Left cardiac atrium (tissue), 4 donors: ENCODE measurements at regions not wholly inside any gene's neighbourhood (a gene's known extent, or its start where the extent isn't known, plus 50 kb on each side); places are given as distances from the start of the nearest gene placed in this dataset.
A peak's percentile ranks its signal among the peaks of the same experiment; 100 is the strongest.

ENCODE experiments used
- ATAC-seq, 2 donors: fragments of 200-7000 bp; cut with Tn5 transposase; one replicate each; pipeline ENCODE4 v1.9.1; 2020; ENCODE audit warnings: mild to moderate bottlenecking in 2 of 2, moderate library complexity in 2 of 2
- DNase-seq: peaks from one replicate; pipeline ENCODE4 v3.0.0-alpha.2; 2020
- intact Hi-C, 2 donors: fragments of 100-400 bp; cut with DNase I; formaldehyde crosslinking; loops; one replicate each; pipeline versions ENCODE4 v1.14.1 to v1.15.1; 2022 to 2023
- donor health status: DM: no; HTN: yes; CAD: no.
- donor health status: DM: no; HTN: yes; CAD: no; lungs with severe emphysema.
- donor health status: DM: yes; HTN: yes; CAD: no.
- donor health status: Dilated cardiomyopathy.

DNA sequence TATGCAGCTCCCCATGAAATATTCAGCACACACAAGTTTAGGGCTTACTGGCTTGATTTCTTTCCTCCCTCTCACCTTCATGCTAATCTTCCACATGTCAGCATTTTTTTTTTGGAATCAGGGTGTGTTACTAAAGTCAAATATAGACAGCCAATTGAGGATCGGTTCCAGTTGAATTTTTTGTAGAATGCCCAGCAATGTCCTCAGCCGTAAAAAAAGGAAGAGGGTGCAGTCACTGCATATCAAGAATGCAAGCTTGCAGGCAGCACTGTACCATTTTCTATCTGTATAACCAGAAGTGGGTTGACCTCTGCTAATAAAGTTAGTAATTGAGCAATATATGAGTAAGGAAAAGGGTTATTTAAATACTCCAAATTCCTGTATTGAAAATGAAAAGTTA is 51.4 kb upstream of the CHMP2B start:
- ATAC-seq: no peak
- no peak for DNase-seq
- intact Hi-C loops: no loop called here

DNA sequence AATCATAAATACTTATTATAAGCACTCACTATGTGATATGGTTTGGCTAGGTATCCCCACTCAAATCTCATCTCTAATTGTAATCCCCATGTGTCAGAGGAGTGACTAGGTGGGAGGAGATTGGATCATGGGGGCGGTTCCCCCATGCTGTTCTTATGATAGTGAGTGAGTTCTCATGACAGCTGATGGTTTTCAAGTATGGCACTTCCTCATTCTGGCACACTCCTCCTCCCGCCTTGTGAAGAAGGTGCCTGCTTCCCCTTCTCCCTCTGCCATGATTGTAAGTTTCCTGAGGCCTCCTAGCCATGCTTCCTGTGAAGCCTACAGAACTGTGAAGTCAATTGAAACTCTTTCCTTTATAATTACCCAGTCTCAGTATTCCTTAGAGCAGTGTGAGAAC is 53.3 kb upstream of the CHMP2B start:
- DNase-seq: no peak
- ATAC-seq: no peak
- intact Hi-C loops: no loop called here

DNA sequence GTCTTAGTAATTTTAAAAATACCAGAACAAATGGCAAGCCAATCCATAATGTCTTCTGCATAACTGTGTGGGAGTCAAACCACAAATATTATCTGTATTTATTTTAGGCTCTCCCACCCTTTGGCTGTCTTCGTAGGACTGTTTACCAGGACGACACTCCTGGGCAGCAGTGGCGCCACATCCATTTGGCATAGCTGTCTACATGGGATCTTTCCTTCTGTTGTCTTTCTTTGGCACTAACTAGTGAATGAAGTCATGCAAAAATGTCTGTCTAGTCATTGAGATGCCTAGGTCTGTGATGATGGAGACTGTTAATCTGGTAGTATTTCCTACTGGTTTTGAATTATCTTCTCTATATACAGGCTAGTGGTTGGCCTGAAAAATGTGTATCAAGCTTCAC is 54.0 kb upstream of the CHMP2B start:
- intact Hi-C loops: no loop called here
- ATAC-seq: no peak
- DNase-seq: no peak

DNA sequence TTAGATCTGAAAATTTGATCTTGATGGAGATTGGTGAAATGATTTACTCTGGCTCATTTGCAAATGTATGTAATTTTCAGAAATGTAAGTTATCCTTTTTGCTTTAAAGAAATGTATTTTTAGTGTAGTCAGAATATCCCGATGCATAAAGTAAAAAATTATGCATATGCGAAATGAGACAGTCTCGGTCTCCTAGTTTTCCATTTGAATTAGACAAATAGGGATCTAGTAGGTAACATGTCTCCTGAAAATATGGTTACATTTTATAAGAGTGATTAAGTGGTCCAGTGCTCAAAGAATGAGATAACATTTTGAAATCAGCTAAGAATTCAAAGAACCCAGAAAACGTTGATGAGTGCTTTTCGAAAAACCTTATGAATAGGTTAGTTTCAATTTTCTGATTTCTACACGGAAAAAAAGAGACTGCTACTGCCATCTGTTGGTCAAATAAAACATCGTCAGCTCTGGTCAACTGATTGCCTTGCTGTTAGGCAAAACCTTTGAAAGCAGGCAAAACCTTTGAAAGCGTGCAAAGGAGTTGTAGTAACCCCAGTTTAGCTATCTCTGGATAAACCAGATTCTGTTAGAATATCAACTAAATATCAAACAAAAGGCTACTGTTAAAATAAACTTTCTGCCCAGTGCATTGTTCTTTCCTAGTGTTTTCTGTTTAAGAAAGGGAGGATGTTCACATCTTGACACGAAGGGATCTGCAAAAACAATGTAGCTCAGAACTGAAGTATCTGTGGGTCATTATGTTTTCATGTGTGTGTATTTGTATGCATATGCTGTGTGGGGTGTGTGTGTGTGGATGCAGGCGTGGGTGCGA is 59.3 kb upstream of the CHMP2B start:
- ATAC-seq (peak; percentile 17 to 27), DNase-seq (no peak)
- intact Hi-C loops: loop anchor here in 1 of 2 donors (5.0 kb wide), 1 partner anchor 391 kb away; no protein-coding TSS in a partner anchor

DNA sequence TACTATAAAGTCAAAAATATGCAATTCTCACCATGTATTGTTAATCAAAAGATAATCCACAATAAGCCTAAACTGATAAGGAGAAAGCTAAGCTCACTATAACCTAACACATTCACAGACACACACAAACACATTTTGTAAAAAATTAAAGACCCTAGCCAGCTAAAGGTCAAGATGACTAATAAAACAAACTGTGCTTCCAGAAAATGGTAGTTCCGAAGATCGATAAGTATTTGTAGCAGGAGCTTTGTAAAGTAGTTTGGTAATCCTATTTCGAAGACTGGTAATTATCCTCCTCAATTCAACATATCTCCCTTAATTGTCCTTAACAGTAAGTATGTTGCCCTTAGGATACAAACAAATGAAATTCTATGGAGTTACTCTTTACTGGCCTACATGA is 62.9 kb upstream of the CHMP2B start:
- ATAC-seq (no peak), DNase-seq (no peak)
- intact Hi-C loops: no loop called here

DNA sequence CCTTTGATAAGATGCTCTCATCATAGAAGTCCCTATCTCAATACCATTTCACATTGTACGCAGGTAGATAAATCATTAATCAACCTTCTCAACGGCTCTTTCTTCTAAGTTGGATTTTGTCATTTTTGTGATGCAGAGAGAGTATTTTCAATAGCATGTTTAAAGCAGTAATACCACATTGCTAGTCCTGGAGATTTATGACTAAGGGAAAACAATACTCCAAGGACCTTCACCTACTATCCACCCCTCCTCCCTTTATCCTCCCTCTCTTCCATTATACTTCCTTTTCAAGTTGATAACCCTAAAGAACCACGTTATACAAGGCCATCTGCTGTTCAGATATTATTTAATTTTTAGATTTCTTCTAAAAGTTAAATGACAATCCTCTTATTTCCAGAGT is 65.3 kb upstream of the CHMP2B start:
- DNase-seq: no peak
- intact Hi-C loops: no loop called here
- ATAC-seq: no peak

DNA sequence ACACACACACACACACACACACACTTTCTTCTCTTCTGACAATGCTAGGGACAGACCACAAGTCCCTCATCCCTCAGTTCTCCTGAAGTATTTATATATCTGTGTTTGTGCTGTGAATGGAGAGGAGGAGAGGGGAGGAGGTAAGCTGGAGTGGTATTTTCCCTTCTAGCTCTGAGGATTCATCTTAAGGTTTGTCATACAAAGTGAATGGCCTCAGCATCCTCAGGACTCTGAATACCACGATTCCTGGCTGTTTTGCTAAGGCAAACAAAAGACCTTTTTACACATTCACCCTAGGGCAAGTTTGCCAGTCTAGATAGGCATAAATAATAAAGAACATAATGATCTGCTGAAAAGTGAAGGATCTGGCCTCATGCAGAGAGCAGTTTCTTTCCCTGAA is 65.7 kb upstream of the CHMP2B start:
- intact Hi-C loops: no loop called here
- DNase-seq (no peak), ATAC-seq (no peak)

DNA sequence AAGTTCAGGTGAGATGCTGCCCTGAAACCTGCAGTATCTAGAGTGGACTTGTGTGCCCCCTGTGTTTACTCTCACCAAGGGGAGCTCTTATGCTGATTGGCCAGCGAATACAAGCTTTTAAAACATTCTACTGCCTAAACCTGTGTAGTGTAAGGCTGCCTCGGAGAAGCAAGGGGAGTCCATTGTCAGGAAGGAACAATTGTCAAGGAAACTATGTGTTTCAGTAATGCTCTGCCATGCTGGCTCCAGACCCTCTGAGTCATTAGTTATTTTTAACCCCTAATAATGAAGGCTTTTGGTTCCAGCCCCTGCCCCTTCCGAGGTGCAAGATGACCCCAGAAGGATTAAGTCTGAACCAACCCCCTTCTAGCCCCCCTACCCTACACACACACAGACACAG is 66.1 kb upstream of the CHMP2B start:
- intact Hi-C loops: no loop called here
- ATAC-seq (no peak), DNase-seq (no peak)

DNA sequence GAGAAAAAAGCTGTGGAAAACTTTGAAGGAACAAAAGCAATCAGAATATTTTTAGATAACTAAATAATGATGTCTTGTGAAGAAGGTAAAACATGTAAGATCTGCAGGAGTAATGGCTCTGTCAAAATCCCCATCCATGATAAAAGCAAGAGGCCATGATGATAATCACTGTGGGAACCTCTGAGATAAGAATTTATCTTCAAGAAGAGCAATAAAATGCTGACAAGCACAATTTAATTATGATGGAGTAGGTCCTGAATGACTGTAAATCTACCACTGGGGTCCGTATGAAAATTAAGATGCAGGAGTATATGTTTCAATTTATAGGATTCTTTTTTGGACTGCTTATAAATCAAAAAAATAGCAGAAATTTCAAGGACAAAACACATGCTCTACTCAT is 68.3 kb upstream of the CHMP2B start:
- intact Hi-C loops: no loop called here
- ATAC-seq: no peak
- DNase-seq: no peak

DNA sequence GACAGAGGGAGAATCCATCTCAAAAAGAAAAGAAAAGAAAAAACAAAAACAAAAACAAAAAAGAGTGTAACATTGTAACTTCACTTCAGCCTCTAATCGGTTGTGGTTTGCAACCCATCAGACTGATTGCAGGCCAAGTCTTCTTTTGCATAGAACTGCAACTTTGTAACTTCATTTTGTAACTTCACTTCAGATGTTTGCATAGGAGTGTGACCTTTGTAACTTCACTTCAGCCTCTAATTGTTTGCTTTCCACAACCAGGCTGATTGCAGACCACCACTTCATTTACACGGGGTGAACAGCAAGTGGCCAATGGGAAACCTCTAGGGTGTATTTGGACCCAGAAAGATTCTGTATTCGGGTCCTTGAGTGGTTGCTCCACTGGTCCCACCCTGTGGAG is 79.1 kb upstream of the CHMP2B start:
- intact Hi-C loops: no loop called here
- DNase-seq (no peak), ATAC-seq (no peak)

DNA sequence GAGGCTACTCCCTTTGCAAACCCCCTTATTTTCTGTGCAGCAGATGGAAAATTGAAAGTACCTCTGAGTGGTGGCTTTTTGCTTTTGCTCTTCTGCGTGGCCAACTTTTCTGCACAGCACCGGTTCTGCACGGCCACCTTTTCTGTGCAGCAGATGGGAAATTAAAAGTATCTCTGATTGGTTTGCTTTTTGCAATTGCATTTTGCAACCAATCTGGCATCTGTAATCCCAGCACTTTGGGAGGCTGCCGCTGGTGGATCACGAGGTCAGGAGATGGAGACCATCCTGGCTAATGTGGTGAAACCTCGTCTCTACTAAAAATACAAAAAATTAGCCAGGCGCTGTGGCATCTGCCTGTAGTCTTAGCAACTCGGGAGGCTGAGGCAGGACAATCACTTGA is 79.5 kb upstream of the CHMP2B start:
- ATAC-seq (no peak), DNase-seq (no peak)
- intact Hi-C loops: no loop called here

DNA sequence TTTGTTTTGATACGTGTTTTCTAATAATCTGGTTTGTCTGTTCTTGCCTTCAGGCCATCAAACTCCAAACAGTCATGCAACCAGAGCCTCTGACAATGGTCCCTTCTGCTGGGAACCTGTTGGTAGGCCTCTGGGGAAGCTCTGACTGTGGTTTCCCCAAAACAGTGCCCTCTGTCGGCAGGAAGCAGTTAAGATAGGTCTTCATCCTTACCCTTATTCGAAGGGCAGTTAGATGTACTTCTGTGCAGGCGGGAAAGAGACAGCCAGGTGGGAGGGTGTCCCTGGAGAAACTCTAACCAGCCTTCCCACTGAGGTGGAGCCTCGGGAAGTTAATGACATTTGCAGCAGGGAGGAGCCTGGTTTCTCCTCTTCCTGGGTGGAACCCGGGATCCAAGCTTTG is 81.6 kb upstream of the CHMP2B start:
- no peak for ATAC-seq
- intact Hi-C loops: no loop called here

DNA sequence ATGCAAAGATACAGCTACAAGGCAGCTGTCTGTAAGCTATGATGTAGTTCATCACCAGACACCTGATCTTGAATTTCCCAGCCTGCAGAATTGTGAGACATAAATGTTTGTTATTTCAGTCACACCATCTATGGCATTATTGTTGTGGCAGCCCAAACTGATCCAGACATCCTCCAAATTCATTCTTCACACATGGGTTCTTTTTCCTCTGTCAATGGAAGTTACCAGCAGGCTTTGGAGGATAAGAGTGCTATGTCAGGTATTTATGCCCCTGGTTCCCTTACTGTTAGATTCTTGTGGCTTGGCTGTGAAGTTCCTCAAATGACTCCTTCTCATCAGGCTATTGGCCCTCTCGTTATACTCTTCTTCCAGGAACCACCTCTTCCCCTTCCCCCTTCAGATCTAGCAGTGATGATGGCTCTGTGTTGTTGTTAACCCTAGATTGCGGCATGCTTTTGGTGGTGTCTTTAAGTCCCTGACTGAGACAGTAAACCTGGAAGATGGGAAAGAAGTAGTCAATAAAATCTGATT is 91.0 kb upstream of the CHMP2B start:
- ATAC-seq (no peak), DNase-seq (no peak)
- intact Hi-C loops: no loop called here

More for the DNA sequence above, 81.6 kb upstream of the CHMP2B start:
- DNase-seq: no peak

DNA sequence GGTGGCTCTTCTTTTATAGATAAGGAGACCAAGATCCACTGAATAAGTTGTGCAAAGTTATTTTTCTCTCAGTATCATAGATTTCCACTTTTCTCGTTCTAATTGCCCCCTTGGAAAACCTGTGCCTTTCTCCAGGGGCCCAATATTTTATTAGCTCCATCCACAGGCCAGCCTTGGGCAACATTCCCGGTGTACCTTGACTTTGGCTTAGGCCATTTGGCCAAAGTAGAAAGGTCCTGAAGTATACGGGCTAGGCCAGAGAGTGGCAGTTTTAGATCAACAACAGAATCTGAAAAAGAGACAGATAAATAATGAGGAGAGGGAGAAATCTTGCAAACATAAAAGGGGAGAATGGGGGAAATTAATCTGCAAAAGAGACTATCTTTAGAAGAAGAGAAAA is 91.7 kb upstream of the CHMP2B start:
- intact Hi-C loops: no loop called here
- ATAC-seq: no peak
- no peak for DNase-seq

DNA sequence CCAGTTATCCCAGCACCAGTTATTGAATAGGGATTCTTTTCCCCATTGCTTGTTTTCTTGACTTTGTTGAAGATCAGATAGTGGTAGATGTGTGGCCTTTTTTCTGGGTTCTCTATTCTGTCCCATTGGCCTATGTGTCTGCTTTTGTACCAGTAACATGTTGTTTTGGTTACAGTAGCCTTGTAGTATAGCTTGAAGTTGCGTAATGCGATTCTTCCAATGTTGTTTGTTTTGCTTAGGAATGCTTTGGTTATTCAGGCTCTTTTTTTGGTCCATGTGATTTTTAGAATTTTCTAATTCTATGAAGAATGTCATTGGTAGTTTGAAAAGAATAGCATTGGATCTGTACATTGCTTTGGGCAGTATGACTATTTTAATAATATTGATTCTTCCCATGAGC is 94.3 kb upstream of the CHMP2B start:
- ATAC-seq (no peak), DNase-seq (no peak)
- intact Hi-C loops: no loop called here

DNA sequence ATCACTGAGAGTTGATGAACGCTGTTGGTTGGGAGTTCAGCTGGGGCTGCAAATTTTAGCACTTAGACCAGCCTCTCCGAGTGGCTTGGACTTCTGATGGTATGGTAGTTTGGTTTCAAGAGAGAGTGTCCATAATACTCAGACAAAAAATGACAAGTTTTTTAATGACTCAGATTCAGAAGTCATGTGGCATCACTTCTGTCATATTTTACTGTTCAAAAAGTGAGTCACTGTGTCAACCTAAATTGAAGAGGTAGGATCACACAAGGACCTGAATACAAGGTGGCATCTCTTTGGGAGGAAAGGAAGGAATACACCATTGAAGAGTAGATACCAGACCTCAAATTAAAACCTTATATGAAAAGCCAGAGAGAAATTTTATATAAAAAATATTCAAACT is 99.1 kb upstream of the CHMP2B start:
- intact Hi-C loops: no loop called here
- ATAC-seq (no peak), DNase-seq (no peak)

DNA sequence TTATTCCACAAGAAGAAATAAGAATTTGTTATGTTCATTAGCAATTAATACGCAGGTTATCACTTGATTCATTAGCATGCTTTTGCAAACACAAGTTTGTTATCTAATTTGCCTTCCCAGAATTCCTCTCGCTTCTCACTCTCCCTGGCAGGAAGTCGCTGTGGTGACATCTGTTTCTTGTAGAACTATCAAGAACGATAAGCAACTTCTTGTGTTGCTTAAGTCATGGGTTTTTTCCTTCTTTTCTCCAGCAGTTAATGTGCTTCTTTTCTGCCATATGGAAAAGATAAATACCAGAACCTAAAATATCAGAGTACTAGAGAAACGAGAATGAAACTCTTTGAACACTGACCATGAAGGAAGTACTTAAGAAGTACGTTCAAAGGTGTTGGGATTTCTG is 99.8 kb upstream of the CHMP2B start:
- no peak for ATAC-seq
- intact Hi-C loops: no loop called here
- no peak for DNase-seq

DNA sequence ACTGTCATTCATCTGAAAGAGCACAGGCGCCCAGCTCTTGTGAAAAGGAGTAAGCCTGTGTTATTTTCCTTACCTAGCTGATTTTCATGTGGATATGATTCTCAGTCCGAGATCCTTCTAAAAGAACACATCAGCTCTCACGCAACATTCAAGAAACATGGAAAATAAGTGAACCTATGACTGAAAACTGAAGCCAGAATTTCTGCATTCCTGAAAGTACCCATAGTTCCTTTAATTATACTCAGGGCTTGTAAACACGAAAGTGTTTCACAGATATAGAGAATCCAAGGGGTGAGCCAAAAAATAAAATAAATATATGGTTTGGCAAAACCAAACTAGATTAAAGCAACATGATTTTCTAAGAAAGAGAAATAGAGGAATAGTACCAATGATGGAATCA is 100.8 kb upstream of the CHMP2B start:
- intact Hi-C loops: no loop called here
- no peak for DNase-seq
- ATAC-seq: no peak

DNA sequence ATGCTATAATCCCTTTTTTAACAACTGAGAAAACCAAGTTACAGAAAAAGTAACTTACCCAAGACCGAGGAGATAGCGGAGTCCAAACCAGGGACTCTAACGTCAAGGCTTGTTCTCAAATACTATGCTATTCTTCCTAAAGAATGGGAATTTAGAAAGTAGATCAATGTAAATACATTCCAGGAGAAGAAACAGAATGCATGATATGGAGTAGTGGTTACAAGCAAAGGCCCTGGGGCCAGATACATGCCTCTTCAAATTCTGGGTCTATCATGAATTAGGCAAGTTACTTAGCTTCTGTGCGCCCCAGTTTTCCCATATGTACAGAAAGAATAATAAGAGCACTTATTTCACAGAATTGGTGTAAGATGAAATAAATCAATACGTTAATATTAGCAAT is 102.0 kb upstream of the CHMP2B start:
- no peak for DNase-seq
- no peak for ATAC-seq
- intact Hi-C loops: no loop called here

DNA sequence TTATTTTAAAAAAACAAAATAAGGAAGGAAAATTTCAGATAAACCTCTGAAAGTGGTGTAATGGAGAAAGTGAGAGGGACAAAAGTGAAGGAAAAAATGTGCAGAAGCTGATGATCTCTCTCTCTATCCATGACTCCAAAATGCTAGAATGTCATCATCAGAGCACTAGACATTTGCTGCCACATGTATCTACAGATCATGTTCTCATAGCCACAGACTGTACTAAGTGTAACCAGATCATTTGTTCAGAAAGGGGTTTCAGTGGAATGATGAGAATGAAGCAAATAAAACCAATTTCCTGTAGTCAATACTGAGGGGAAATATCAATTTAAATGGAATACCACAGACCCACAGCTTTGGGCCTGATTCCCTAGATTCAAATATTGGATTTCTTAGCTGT is 104.3 kb upstream of the CHMP2B start:
- DNase-seq: no peak
- no peak for ATAC-seq
- intact Hi-C loops: no loop called here

DNA sequence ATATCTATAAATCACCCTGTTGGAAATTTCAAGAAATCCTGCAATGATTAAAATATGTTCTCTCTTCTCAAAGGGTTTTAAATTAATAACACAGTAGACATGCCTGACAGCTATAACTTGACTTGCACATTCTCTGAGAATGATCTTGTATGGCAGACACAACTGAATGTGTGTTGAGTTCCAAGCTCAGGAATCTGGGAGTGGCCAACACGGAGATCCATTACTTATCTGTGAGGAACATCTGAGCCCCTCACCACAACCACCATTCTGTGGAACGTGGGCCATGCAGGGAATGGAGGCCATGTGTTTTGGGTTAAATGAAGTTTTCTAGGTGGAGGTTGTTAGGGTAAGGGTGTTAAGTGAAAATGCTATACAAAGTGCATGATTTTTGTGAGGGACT is 105.3 kb upstream of the CHMP2B start:
- ATAC-seq: no peak
- intact Hi-C loops: no loop called here

More for the DNA sequence above, 105.3 kb upstream of the CHMP2B start:
- DNase-seq: no peak
